ENCODE measurements at regions not wholly inside any gene's neighbourhood (a gene's known extent, or its start where the extent isn't known, plus 50 kb on each side); places are given as distances from the start of the nearest gene placed in this dataset.

DNA sequence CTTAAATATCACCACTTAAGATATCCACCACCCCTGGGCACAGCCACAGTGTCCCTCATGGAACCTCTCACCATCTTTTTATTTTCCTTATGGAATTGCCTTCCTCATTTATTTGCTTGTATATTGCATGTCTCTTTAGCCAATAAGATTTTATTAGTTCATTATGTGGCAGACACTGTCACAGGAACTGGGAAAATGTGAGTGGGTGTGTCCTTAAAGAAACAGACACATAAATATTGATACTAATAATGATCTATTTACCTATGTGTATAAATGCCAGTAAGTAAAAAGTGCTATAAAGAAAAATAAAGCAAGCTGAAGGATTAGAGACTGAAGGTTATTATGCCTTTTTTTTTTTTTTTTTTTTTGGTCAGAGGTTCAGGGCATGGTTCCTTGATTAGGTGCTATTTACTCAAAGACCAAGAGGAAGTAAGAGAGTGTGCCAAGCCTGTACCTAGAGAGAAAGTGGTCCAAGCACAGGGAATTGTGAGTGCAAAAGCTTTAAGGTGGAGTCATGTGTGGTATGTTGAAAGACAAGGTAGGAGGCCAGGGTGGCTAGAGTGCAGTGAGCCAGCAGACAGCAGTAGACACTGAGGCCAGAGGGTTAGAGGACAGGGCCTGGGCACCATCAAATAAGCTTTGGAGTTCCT, 589.0 kb downstream of the USP25 start:
- DNase-seq (ENCODE audit: low spot score in 2 of 2, unreplicated experiment in 2 of 2) = no peak
- no peak overlapping the region for H3K4me3 Mint-ChIP-seq
- H3K36me3 Mint-ChIP-seq = peaks cover 3% of the 10 kb centered on the region
- peaks cover 29% of the 10 kb centered on the region for H3K4me1 Mint-ChIP-seq
- peak overlapping the region; percentile 69 for H3K27ac Mint-ChIP-seq
- no peaks in the 10 kb centered on the region for H3K27me3 Mint-ChIP-seq (ENCODE audit: low read depth)
- TF ChIP-seq CTCF (IDR thresholded peaks at IDR 0.05; ENCODE audit: unreplicated experiment) = no peak
- H3K9me3 Mint-ChIP-seq = no peaks in the 10 kb centered on the region

DNA sequence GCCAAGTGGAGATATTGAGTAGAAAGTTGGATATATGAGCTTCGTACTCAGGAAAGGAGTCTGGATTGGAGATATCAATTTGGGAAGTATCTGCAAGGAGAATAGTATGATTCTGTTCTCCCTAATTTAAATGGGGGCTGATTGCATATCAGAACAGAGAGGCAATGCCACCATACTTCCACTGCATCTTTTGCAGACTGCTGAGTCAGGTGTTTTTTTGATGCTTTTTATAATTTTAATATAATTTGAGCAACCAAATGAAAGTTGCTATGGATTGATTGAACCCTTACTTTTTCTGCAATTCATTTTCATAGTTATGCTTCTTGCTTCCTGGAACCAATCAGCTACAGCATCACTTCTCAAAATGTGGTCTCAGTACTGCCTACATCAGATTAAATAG, 590.3 kb downstream of the USP25 start:
- Mint-ChIP-seq H3K4me1 (peaks cover 30% of the 10 kb centered on the region), H3K36me3 (peaks cover 3% of the 10 kb centered on the region), H3K9me3 (no peaks in the 10 kb centered on the region), H3K4me3 (no peak overlapping the region), H3K27me3 (ENCODE audit: low read depth) (no peaks in the 10 kb centered on the region), H3K27ac (no peak overlapping the region)
- no peak for TF ChIP-seq CTCF (IDR thresholded peaks at IDR 0.05; ENCODE audit: unreplicated experiment)
- no peak for DNase-seq (ENCODE audit: low spot score in 2 of 2, unreplicated experiment in 2 of 2)

DNA sequence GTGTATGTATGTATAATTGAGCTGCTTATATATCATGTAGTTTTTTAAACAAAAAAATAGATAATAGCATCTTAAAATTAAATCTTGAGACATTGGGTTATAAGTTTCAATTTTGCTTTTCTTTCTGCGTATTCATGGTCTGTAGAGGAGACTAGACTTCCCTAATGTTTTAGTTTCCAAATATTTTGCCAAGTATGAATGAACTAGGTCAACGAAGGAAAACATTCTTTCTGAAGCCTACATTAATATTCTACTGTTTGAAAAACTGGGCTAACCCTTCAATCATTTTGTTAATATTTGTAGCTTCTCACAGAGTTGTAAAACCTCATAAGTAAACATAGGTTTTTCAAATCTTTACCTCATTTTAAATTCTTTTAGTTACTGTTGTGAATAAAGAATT, 592.7 kb downstream of the USP25 start:
- H3K36me3 Mint-ChIP-seq = peaks cover 6% of the 10 kb centered on the region
- no peaks in the 10 kb centered on the region for H3K27me3 Mint-ChIP-seq (ENCODE audit: low read depth)
- H3K9me3 Mint-ChIP-seq = peaks cover 4% of the 10 kb centered on the region
- no peak for TF ChIP-seq CTCF (IDR thresholded peaks at IDR 0.05; ENCODE audit: unreplicated experiment)
- no peak overlapping the region for H3K4me3 Mint-ChIP-seq
- peak overlapping the region; percentile 79 for H3K27ac Mint-ChIP-seq
- H3K4me1 Mint-ChIP-seq = peaks cover 27% of the 10 kb centered on the region
- DNase-seq (ENCODE audit: low spot score in 2 of 2, unreplicated experiment in 2 of 2) = no peak

- H3K4me1 Mint-ChIP-seq = peaks cover 23% of the 10 kb centered on the region
- no peak for DNase-seq (ENCODE audit: low spot score in 2 of 2, unreplicated experiment in 2 of 2)
- TF ChIP-seq CTCF (IDR thresholded peaks at IDR 0.05; ENCODE audit: unreplicated experiment) = no peak
- H3K27ac Mint-ChIP-seq = peak overlapping the region; percentile 47
- H3K9me3 Mint-ChIP-seq = peaks cover 4% of the 10 kb centered on the region
- H3K27me3 Mint-ChIP-seq (ENCODE audit: low read depth) = no peaks in the 10 kb centered on the region
- no peak overlapping the region for H3K4me3 Mint-ChIP-seq
- H3K36me3 Mint-ChIP-seq = peaks cover 6% of the 10 kb centered on the region
Measured at GRCh38 chr21:16323596-16323995, 593.8 kb downstream of the USP25 start.

GRCh38 chr21:16324630-16325029, 594.8 kb downstream of the USP25 start:
- Mint-ChIP-seq H3K9me3 (peaks cover 4% of the 10 kb centered on the region), H3K4me3 (no peak overlapping the region), H3K4me1 (peaks cover 29% of the 10 kb centered on the region), H3K27me3 (ENCODE audit: low read depth) (no peaks in the 10 kb centered on the region), H3K27ac (no peak overlapping the region), H3K36me3 (peaks cover 6% of the 10 kb centered on the region)
- TF ChIP-seq CTCF (IDR thresholded peaks at IDR 0.05; ENCODE audit: unreplicated experiment) = no peak
- DNase-seq (ENCODE audit: low spot score in 2 of 2, unreplicated experiment in 2 of 2) = no peak

Data from mesothelial cell of epicardium (in vitro differentiated cells).